Hematopoietic multipotent progenitor cell treated with erythropoietin and hydrocortisone succinate and interleukin-3 and kit ligand, for 17 days (in vitro differentiated cells): ENCODE measurements at regions not wholly inside any gene's neighbourhood (a gene's known extent, or its start where the extent isn't known, plus 50 kb on each side); places are given as distances from the start of the nearest gene placed in this dataset.

Experiments
- DNase-seq: peaks from one replicate; pipeline ENCODE4 v3.0.0-alpha.2; 2015; ENCODE audit warnings: low spot score

GRCh38 chr18:40558706-40559392 lies 1396.2 kb upstream of the PIK3C3 start:
- DNase-seq, result no peak

GRCh38 chr18:40555914-40556313 lies 1399.1 kb upstream of the PIK3C3 start:
- DNase-seq, result no peak

GRCh38 chr18:40553029-40553428 lies 1402.0 kb upstream of the PIK3C3 start:
- DNase-seq, result no peak

GRCh38 chr18:40546875-40547274 lies 1408.2 kb upstream of the PIK3C3 start:
- DNase-seq, result no peak

- DNase-seq, result no peak
Measured at GRCh38 chr18:40534723-40535122, 1420.3 kb upstream of the PIK3C3 start.

- no peak for DNase-seq
Measured at GRCh38 chr18:40532046-40532445, 1423.0 kb upstream of the PIK3C3 start.

GRCh38 chr18:40531051-40531450 lies 1424.0 kb upstream of the PIK3C3 start:
- no peak for DNase-seq

- no peak for DNase-seq
Measured at GRCh38 chr18:40529478-40529877, 1425.6 kb upstream of the PIK3C3 start.

- DNase-seq, result no peak
Measured at GRCh38 chr18:40524881-40525280, 1430.2 kb upstream of the PIK3C3 start.

GRCh38 chr18:40523287-40523686 lies 1431.7 kb upstream of the PIK3C3 start:
- DNase-seq, result no peak

- DNase-seq, result no peak
Measured at GRCh38 chr18:40501026-40501425, 1454.0 kb upstream of the PIK3C3 start.

GRCh38 chr18:40494603-40495002 lies 1460.4 kb upstream of the PIK3C3 start:
- DNase-seq, result no peak

GRCh38 chr18:40493316-40493715 lies 1461.7 kb upstream of the PIK3C3 start:
- DNase-seq, result no peak

GRCh38 chr18:40489301-40489700 lies 1465.7 kb upstream of the PIK3C3 start:
- no peak for DNase-seq

GRCh38 chr18:40485318-40485717 lies 1469.7 kb upstream of the PIK3C3 start:
- no peak for DNase-seq

- no peak for DNase-seq
Measured at GRCh38 chr18:40473221-40474029, 1481.6 kb upstream of the PIK3C3 start.

- DNase-seq, result no peak
Measured at GRCh38 chr18:40470723-40471122, 1484.3 kb upstream of the PIK3C3 start.

- DNase-seq, result no peak
Measured at GRCh38 chr18:40469851-40470250, 1485.2 kb upstream of the PIK3C3 start.

GRCh38 chr18:40469316-40469715 lies 1485.7 kb upstream of the PIK3C3 start:
- DNase-seq, result no peak

GRCh38 chr18:40464032-40464431 lies 1491.0 kb upstream of the PIK3C3 start:
- DNase-seq, result no peak

GRCh38 chr18:40453903-40454302 lies 1501.1 kb upstream of the PIK3C3 start:
- no peak for DNase-seq

- no peak for DNase-seq
Measured at GRCh38 chr18:40452599-40452998, 1502.4 kb upstream of the PIK3C3 start.

GRCh38 chr18:40450751-40451150 lies 1504.3 kb upstream of the PIK3C3 start:
- no peak for DNase-seq

GRCh38 chr18:40447820-40448219 lies 1507.2 kb upstream of the PIK3C3 start:
- no peak for DNase-seq
